NCI-H460 (cell line): ENCODE measurements at regions not wholly inside any gene's neighbourhood (a gene's known extent, or its start where the extent isn't known, plus 50 kb on each side); places are given as distances from the start of the nearest gene placed in this dataset.
"Not testable (repeated sequence)": the region's sequence is repeated elsewhere in the genome, so short reads cannot be mapped to it uniquely, and the experiment has no call there.

Source experiments
- DNase-seq: peaks from one replicate; pipeline ENCODE4 v3.0.0-alpha.2; 2016; ENCODE audit warnings: low read depth; ENCODE audit errors: extremely low read depth

DNA sequence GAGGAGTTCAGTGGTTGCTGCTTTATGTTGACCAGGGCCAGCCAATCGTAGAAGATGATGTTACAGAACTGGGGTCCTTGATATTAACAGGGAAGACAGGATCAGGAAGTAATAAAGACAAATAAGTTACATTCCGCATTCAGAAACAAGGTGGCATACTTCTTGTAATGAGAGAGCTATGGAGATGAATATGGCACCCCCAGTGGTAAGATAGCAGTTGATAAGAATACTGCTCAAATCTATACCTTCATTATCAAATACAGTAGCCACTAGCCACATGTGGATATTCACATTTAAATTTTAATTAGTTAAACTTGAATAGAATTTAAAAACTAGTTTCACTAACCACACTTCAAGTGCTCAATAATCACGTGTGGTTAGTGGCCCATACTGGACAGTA is 290.4 kb upstream of the RBMS1 start:
- DNase-seq = no peak

DNA sequence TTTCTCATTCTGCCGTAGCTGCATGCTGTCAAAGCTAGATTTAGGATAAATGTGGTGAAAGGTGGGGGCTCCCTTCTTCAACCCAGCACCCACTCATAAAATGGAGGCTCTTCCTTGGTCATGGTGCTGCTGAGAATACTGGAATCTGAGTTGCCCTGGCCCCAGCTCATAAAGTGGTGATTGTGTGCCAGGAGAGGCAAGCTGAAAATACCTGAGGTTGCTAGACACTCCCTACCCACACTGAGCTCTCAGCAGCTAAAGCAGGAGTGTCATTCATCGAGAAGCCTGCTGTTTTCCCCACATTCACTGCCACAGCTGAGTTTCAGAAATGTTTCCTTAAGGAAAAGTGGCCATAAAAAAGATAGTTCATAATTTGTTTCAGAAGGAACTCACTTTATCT is 297.1 kb upstream of the RBMS1 start:
- no peak for DNase-seq

DNA sequence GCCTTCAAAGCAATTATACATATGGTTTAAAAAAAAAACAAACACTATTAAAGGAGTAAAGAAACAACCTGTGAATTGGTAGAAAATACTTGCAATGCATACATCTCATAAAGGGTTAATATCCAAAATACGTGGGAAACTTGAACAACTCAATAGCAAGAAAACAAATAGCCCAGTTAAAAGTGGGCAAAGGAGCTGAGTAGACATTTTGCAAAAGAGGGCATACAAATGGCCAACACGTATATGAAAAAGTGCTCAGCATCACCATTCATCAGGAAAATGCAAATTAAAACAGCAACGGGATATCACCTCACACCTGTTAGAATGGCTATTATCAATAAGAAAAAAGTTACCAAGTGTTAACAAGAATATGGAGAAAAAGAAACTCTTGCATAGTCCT is 298.3 kb upstream of the RBMS1 start:
- DNase-seq = no peak

DNA sequence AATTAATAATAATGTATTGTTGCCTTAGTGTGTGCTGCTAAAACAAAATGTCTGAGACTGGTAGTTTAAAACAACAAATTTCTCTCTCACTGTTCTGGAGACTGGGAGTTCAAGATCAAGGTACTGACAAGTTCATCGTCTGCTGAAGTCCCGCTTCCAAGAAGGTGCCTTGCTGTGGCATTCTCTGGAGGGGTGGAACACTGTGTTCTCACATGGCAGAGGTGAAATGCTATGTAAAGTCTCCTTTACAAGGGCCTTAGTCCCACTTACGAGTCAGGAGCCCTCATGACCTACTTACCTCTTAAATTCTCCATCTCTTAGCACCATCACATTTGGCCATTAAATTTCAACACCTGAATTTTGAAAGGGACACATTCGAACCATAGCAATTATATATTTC is 299.2 kb upstream of the RBMS1 start:
- DNase-seq = no peak

DNA sequence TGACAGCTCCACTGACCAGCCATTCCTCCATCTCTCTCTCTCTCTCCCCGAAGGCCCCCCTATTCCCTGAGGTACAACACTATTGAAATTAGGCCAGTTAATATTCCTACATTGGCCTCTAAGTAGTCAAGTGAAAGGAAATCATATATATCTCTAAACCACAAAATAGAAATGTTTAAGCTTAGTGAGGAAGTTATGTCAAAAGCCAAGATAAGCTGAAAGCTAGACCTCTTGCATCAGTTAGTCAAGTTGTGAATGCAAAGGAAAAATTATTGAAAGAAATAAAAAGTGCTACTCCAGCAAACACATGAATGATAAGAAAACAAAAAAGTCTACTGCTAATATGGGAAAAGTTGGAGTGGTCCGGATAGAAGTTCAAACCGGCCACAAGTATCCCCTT is 301.3 kb upstream of the RBMS1 start:
- no peak for DNase-seq

DNA sequence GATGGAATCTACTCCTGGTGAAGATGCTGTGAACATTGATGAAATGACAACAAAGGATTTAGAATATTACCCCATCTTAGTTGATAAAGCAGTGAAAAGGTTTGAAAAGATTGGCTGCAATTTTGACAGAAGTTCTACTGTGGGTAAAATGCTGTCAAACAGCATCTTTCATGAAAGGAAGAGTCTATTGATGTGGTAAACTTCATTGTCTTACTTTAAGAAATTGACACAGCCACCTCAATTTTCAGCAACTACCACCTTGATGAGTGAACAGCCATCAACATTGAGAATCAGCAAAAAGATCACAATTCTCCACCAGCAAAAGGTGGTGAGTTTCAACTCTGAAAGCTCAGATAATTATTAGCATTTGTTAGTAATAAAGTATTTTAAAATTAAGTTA is 310.3 kb upstream of the RBMS1 start:
- no peak for DNase-seq

DNA sequence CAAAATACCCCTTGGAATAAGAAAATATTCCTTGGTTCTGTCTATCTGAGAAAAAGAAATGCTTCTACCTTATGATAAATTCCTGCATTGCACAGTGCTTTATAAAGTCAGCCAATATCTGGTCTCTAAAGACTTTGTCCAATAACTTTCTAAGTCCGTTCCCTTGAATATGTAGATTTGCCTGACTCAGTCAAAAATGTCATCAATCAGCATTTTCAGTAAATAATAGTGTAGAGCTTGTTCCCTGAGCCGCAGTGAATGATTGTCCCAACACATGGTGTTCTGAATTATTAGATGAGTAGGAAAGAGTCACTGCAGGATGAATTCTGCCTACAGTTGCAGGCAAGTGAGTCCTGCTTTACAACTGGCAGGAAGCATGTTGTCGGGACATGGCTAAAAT is 316.8 kb upstream of the RBMS1 start:
- DNase-seq = no peak

DNA sequence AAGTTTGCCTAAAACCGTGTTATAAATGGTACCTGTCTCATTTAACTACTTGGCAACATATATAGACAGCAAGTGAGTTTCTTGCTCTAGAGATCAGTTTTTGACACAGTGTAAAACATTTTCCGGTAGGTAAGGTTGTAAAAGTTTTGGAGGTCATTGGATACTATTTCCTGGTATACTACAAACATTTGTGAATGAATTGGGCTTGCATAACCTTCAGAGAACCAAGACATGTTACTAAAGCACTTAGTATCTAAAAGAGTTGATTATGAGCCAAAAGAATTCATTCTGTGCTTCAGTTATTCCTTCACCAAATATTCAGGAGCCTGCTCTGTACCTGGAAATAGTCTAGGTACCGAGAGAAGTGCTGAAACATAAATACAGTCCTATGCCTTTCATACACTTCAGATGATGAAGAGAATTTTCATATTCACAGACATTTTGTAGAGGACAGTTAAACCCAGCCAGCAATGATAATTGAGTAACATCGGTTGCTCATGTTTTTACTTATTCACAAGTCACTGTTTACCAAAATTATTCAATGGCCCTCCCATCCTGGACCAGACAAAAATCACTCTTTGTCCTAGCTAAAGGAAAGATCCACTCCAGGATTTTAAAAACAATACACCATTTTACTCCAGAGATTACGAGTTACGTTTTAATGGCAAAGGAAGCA is 319.4 kb upstream of the RBMS1 start:
- no peak for DNase-seq

DNA sequence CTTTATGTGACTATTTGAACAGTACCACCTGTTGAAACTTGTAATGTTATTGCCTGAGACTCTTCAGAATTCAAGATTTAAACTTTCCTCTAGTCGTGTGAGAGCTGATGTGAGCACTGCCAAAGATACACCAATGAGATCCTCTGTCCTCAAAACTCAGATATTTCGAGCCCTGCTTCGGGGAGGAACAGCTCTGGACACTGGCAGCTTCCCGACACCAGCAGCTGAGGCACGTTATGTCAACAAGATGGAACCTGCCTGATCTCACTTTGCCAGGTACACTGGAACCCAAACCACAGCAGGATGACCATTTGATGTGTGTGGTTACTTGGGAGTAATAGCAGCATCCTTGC is 319.9 kb upstream of the RBMS1 start:
- no peak for DNase-seq

DNA sequence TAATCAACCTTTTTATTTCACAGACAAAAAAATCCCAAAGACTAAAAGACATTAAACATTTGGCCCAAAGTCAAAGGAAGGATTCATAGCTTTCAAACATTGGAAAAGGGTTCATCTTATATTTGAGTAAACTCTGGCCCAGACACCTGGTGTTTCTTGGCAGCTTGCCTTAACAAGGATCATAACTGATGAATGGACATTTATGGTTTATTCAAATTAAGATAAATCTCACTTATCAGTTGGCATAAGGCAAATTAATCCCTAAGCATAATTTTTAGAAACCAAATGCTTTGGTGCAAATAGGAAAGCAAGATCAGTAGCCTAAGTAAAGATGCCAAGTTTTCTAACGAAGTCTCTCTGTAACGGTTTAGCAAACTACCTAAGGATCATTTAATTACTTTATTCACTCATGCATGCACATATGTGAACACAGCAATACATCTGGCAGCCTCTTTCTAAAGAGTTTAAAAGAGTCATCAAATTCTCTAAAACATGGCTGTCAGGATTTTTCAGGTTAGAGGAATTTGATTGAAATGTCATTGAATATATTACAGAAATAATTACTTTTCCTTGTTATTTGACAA is 323.4 kb upstream of the RBMS1 start:
- DNase-seq = no peak

DNA sequence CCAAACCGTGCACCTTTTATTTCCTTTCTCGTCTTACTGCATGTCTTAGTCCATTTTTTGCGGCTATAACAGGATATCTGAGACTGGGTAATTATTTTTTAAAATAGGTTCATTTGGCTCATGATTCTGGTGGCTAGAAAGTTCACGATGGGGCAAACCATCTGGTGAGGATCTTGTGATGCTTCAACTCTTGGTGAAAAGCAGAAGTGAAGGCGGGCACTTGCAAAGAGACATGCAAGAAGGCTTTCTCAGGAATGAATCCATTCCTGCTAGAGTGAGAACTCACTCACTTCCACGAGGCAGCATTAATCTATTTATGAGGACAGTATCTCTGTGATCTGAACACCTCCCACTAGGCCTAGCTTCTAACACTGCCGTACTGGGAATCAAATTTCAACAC is 327.1 kb upstream of the RBMS1 start:
- no peak for DNase-seq

DNA sequence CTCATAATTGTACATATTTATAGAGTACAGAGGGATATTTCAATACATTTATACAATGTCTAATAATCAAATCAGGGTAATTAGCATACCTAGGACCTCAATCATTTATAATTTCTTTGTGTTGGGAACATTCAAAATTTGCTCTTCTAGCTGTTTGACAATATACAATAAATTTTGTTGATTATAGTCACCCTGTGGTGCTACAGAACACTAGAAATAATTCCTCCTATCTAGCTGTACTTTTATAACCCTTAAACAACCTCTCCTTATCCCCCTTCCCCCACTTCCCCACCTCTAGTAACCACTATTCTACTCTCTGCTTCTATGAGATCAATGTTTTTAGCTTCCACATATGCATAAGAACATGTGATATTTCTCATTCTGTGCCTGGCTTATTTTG is 328.4 kb upstream of the RBMS1 start:
- no peak for DNase-seq

DNA sequence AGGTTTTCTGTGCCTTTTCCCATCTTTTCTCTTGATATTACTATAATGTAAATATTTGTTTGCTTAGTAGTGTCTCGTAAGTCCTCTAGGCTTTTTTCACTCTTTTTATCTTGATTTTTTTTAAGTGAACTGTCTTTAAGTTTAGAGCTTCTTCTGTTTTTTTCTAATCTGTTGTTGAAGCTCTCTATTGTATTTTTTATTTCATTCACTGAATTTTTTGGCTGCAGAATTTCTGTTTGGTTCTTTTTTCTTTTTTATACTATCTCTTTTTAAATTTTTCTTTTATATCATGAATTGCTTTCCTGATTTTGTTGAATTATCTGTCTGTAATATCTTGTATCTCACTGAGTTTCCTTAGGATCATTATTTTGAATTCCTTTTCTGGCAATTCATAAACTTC is 331.8 kb upstream of the RBMS1 start:
- no peak for DNase-seq

DNA sequence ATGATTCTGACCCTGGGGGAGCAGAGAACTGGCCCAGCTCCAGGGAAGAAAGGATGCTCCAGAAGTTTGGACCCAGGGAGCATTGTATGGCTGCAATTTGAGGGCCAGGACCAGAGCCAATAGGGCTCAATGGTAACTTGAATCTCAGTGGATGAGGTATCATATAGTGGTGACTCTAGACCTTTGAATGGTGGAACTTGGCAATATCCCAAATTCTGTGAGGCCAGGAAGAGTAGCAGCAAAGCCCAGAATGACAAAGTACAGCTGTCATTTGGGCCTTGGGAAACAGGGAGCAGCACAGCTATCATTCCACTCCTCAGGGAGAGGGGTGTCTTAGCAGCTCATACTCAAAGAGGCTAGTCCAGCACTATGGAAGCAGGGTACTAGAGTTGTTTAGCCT is 332.9 kb upstream of the RBMS1 start:
- DNase-seq = no peak

DNA sequence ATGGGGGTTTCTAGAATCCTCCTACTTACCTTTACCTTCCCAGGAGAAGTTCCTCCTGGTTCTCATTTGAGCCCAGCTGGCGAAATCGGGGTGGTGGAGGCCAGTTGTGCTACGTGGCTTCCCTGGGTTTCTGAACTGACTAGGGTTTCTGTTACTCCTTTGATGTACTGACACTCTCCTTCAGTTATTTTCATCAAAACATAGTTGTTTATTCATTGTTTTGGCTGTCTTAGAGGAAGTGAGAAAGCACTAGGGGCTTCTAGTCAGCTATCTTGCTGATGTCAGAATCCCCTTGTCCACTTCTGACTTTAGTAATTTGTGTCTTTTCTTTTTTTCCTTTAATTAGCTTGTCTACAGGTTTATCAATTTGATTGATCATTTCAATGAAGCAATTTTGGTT is 332.2 kb upstream of the TANK start:
- no peak for DNase-seq

DNA sequence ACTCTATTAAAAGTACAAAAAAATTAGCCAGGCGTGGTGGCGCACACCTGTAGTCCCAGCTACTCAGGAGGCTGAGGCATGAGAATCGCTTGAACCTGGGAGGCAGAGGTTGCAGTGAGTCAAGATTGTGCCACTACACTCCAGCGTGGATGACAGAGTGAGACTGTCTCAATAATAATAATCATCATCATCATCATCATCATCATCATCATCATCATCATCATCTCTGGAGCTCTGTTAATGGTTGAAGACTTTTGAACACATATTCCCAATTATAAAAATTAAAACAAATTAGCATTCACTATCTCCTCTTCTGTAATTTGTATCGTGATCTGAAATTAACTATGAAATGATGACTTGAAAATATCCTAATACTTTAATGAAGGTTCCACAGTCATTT is 327.8 kb upstream of the TANK start:
- DNase-seq = not testable (repeated sequence)

DNA sequence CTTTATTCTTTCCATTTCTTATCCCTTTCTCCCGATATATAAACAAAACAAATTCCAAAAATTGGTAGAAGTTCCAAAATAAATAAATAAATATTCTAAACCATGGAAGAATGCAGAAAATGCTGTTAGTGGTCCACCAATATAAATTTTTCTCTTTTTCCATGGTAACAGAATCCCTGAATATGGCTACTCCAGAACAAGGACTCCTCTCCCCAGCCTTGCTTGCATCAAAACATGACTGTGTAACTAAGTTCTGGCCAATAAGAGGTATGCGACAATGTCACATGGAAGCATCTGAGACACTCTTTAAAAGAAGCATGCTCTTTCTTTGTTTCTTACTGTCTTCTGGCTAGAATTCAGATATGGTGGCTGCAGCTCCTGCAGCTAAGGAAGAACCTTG is 325.1 kb upstream of the TANK start:
- no peak for DNase-seq

DNA sequence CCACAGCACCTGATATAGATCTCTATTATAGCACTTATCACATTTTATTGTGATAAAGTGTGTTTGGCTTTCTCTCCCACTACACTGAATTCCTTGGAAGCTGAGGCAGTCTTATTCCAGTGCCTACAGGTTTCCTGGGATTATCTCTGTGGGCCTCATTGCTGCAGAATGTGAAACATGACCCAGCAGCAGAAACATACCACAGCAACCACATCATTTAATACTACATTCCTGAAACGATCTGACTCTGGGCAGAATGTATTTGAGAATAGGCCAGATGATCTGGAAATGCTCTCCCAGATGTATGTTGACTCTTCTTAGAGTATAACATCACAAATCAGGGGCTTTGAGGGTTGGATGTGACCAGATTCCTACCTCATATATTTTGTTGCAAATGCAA is 323.5 kb upstream of the TANK start:
- DNase-seq = no peak

DNA sequence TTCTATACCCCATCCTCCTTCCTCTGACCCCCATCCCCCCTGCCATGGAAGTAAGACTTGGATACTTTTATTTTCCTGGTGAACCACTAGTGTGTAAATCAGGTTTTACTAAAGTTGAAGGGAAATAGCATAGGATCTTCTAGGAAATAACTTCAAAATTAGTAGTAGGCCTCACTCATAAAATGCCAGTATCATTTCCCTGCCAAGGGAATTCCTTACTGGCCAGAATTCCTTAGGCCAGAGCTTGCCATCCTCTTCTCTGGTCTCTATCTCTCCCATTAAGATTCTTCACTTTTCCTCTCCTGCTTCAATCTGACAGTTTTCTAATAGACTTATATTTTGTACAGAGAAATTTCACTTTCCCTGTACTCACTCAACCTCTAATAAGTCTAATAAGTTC is 322.8 kb upstream of the TANK start:
- no peak for DNase-seq

DNA sequence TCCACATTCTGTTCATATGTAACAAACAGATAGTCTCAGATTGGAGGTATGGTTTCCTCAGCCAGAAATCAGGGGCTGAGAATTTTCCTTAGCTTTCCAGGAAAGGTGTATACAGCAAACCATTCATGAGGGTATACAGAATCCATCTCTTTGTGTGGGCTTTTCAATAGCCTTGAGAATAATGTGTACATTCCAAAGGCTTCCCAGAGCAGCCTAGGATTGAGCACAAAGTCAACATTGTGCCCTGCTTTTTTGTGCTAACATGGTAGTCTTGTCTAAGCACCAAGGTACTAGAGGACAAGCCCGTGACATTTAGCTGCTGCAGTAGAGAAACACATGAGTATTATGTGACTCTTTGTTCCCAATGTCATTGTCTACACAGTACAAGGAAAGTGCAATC is 322.1 kb upstream of the TANK start:
- no peak for DNase-seq

DNA sequence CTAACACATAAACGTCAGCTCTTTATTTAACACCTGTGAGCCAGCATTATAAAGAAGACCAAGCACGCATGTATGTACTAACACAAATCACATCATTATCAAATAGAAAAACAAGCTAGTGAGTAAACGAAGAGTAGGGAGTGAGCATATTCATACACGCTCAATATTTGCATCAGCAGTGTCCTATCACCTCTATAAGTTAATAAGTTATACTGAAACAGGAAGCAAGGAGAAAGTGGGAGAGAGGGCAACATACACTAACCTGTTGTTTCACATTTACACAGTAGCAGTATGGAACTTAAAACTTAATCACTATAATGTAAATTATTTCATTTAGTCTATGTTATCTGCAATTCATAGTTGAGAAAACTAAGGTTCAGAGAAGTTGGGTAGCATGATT is 321.5 kb upstream of the TANK start:
- DNase-seq = no peak

DNA sequence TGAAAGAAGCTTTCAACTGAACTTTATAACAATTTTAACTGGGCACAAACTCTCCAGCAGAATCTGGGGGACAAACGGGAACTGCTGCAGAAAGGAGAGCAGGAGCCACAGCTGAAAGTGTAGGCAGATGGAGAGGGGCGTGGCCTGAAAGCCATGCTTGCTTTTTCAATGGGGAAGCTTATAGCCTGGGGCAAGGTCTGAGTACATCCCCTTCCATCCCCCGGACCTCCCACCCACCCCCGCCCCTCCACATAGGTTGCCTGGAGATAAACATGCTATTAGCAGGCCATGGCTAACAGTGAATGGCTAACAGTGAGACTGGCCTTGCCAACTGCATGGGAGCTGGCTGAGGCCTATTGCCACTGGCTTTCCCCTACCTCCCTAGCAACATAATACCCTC is 317.9 kb upstream of the TANK start:
- DNase-seq = no peak

DNA sequence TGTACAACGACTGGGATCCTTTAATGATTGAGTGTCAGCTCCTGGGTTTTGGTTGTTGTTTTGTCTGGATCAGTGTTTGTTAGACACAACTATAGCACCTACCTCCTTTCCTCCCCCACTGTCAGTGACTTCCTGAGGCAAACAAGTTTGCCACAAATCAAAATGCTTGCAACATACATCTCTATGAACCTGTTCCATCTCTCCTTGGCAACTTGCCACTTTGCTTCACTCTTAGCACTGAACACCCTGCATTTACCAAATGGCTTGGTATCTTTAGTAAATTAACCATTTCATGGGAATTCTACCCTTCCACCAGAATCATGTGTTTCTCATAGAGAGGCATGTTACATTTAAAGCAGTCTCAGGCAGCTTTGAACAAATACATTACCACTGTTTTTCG is 301.1 kb upstream of the TANK start:
- no peak for DNase-seq
